GM12878 (cell line): ENCODE measurements at regions not wholly inside any gene's neighbourhood (a gene's known extent, or its start where the extent isn't known, plus 50 kb on each side); places are given as distances from the start of the nearest gene placed in this dataset.

Experiments used
- ATAC-seq: fragments of 200-7000 bp; cut with Tn5 transposase; 3 replicates; pipeline ENCODE4 v1.9.1; 2020; ENCODE audit warnings: mild to moderate bottlenecking, moderate library complexity
- BruUV-seq: library from RNA; stranded (reverse); fragments of 400-500 nt; replicated peaks from 2 replicates; lab custom pipeline; 2021; lab: Mats Ljungman, UMichigan
- CTCF ChIA-PET: fragments of 300-600 bp; sonication (Branson Sonifier 250); formaldehyde crosslinking; extraction: SDS; loops from one replicate; lab custom pipeline; 2021; ENCODE audit warnings: inconsistent platforms; lab: Yijun Ruan, JAX
- POLR2A ChIA-PET: fragments of 350-600 bp; formaldehyde crosslinking; extraction: SDS; loops from one replicate; lab custom pipeline; 2021; ENCODE audit warnings: inconsistent platforms; lab: Charles Lee
- RAD21 ChIA-PET: fragments of 300-600 bp; sonication (Branson Sonifier 250); formaldehyde crosslinking; loops from one replicate; lab custom pipeline; 2023; ENCODE audit warnings: antibody characterized with exemption; ENCODE audit not compliant: unreplicated experiment; lab: Charles Lee
- SMC1A ChIA-PET: fragments of 300-600 bp; sonication (Branson Sonifier 250); formaldehyde crosslinking; loops from one replicate; lab custom pipeline; 2023; ENCODE audit not compliant: unreplicated experiment, uncharacterized antibody; lab: Charles Lee
- DNase-seq: peaks from one replicate; pipeline ENCODE4 v3.0.0-alpha.2; 2011; ENCODE audit warnings: low read depth, low spot score
- FAIRE-seq: peaks from 3 replicates; lab custom pipeline; 2011; peaks lifted over from hg19 to GRCh38; lab: Jason Lieb, UNC
- H2AFZ ChIP-seq: 2 replicates; pipeline ENCODE4 v1.6.0; 2011; ENCODE audit warnings: low read depth, low read length, control low read depth; ENCODE audit not compliant: control insufficient read depth
- H3K27ac ChIP-seq: 2 replicates; pipeline ENCODE4 v1.5.1; 2011; ENCODE audit warnings: control low read depth; ENCODE audit not compliant: control insufficient read depth, insufficient read depth
- H3K27me3 ChIP-seq, 2 experiments: replicated peaks in 1 of 2; 2 replicates each; pipeline versions ENCODE4 v1.6.0 to v1.6.1; 2011; ENCODE audit warnings: low read length in 1 of 2; ENCODE audit not compliant: control insufficient read depth in 2 of 2, insufficient read depth in 2 of 2
- H3K36me3 ChIP-seq, 2 experiments: 2 replicates each; pipeline ENCODE4 v1.5.1; 2011; ENCODE audit warnings: low read length in 1 of 2; ENCODE audit not compliant: control insufficient read depth in 2 of 2, insufficient read depth in 2 of 2
- H3K4me1 ChIP-seq: 2 replicates; pipeline ENCODE4 v1.6.1; 2011; ENCODE audit warnings: mild to moderate bottlenecking, low read length, moderate library complexity, mixed read lengths; ENCODE audit not compliant: control insufficient read depth, insufficient read depth
- H3K4me2 ChIP-seq: 2 replicates; pipeline ENCODE4 v1.6.0; 2011; ENCODE audit warnings: control low read depth; ENCODE audit not compliant: control insufficient read depth, insufficient read depth
- H3K4me3 ChIP-seq: fragments of 200-600 bp; sonication (generic); 2 replicates; pipeline ENCODE4 v1.5.1; 2016
- H3K79me2 ChIP-seq: 2 replicates; pipeline ENCODE4 v1.6.0; 2011; ENCODE audit warnings: low read length; ENCODE audit not compliant: control insufficient read depth, insufficient read depth
- H3K9ac ChIP-seq: 2 replicates; pipeline ENCODE4 v1.8.0; 2011; ENCODE audit warnings: low read length, control low read depth, mixed read lengths; ENCODE audit not compliant: control insufficient read depth, insufficient read depth
- H3K9me3 ChIP-seq: replicated peaks from 3 replicates; pipeline ENCODE4 v1.5.1; 2011; ENCODE audit warnings: mild to moderate bottlenecking, low read length; ENCODE audit not compliant: control insufficient read depth, insufficient read depth
- H4K20me1 ChIP-seq: 2 replicates; pipeline ENCODE4 v1.6.0; 2011; ENCODE audit not compliant: control insufficient read depth, insufficient read depth
- BACH1 ChIP-seq: fragments of 450-650 bp; IDR thresholded peaks from 2 replicates; pipeline ENCODE4 v1.6.1; 2017; ENCODE audit warnings: mild to moderate bottlenecking, borderline replicate concordance
- BHLHE40 ChIP-seq, 2 experiments: fragments of 450-650 bp in 1 of 2; IDR thresholded peaks; 2 replicates each; pipeline ENCODE4 v1.6.1; 2011 to 2017; ENCODE audit warnings: low read depth in 2 of 2, borderline replicate concordance in 1 of 2, improper control_type of control experiment in 1 of 2, low read length in 1 of 2, mild to moderate bottlenecking in 1 of 2
- HDAC2 ChIP-seq: fragments of 200-600 bp; sonication (generic); IDR thresholded peaks from 2 replicates; pipeline ENCODE4 v1.6.1; 2017
- IKZF1 ChIP-seq: fragments of 450-650 bp; conservative IDR thresholded peaks from 2 replicates; pipeline ENCODE4 v1.6.1; 2017; ENCODE audit warnings: antibody characterized with exemption, mild to moderate bottlenecking
- IKZF2 ChIP-seq, 2 experiments: fragments of 450-650 bp; IDR thresholded peaks; 2 replicates each; pipeline ENCODE4 v1.6.1; 2017; ENCODE audit warnings: mild to moderate bottlenecking in 2 of 2, moderate library complexity in 2 of 2
- JUNB ChIP-seq: IDR thresholded peaks from 2 replicates; pipeline ENCODE4 v1.6.1; 2016; ENCODE audit warnings: antibody characterized with exemption, mild to moderate bottlenecking
- MTA2 ChIP-seq: fragments of 450-650 bp; IDR thresholded peaks from 2 replicates; pipeline ENCODE4 v1.6.1; 2016; ENCODE audit warnings: low read depth, mild to moderate bottlenecking, moderate library complexity
- NFYA ChIP-seq: IDR thresholded peaks from 2 replicates; pipeline ENCODE4 v1.6.1; 2011; ENCODE audit warnings: low read depth, mild to moderate bottlenecking, low read length, improper control_type of control experiment, borderline replicate concordance
- POLR2A ChIP-seq: IDR thresholded peaks from 2 replicates; pipeline ENCODE4 v1.6.1; 2011; ENCODE audit warnings: low read depth, mild to moderate bottlenecking, low read length
- SREBF1 ChIP-seq: IDR thresholded peaks from 2 replicates; pipeline ENCODE4 v1.6.1; 2012; ENCODE audit warnings: mild to moderate bottlenecking, low read length
- TCF3 ChIP-seq: IDR thresholded peaks from 2 replicates; pipeline ENCODE4 v1.6.1; 2012; ENCODE audit warnings: low read depth, mild to moderate bottlenecking, low read length, borderline replicate concordance; ENCODE audit not compliant: insufficient read depth
- WGBS: methylation state at CpG from one replicate; pipeline ENCODE4 v1.1.6; 2016; ENCODE audit warnings: low lambda C conversion rate; ENCODE audit not compliant: insufficient replicate concordance, insufficient coverage; ENCODE audit errors: missing lambda C conversion rate; 5-methylcytosine and 5-hydroxymethylcytosine counted together
- in situ Hi-C: fragments of 300-500 bp; cut with MboI; formaldehyde crosslinking; loops from 9 replicates; pipeline ENCODE4 v1.14.3; 2018; ENCODE audit warnings: mixed read lengths
- intact Hi-C: fragments of 100-400 bp; cut with micrococcal nuclease; formaldehyde crosslinking; loops from one replicate; pipeline ENCODE4 v1.14.2; 2022; ENCODE audit not compliant: unreplicated experiment
- TF ChIP-seq, protein P1 (sequence below): fragments of 450-650 bp; IDR thresholded peaks from 2 replicates; pipeline ENCODE4 v1.6.1; 2017; ENCODE audit warnings: antibody characterized with exemption, mild to moderate bottlenecking, moderate library complexity
- TF ChIP-seq, protein P2 (sequence below): fragments of 450-650 bp; IDR thresholded peaks from 2 replicates; pipeline ENCODE4 v1.6.1; 2016; ENCODE audit warnings: mild to moderate bottlenecking

DNA sequence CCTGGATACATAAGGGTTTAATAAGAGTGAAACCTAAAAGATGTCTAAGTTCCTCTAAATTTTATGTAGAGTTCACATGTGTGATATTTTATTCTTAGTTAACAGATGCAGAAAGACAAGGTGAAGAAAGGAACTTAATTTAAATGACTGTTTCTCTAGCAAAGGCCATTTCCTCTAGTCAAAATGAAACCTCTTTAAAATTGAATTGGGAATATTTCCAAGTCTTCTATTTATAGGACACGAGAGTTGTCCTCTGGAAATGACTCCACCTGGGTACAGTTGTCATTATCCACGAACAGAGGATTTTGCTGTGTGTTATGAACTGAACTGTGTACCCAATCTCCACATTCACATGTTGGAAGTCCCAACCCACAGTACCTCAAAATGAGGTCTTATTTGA lies 64.5 kb upstream of the KCNK1 start (continued):
- no peak for TF ChIP-seq POLR2A
- peak; percentile 82 to 88; a peak in 3 of 4 replicates for TF ChIP-seq IKZF2 (IDR thresholded peaks at IDR 0.05)
- TF ChIP-seq HDAC2 = no peak
- peak; percentile 84 for TF ChIP-seq MTA2
- TF ChIP-seq, protein P1, sequence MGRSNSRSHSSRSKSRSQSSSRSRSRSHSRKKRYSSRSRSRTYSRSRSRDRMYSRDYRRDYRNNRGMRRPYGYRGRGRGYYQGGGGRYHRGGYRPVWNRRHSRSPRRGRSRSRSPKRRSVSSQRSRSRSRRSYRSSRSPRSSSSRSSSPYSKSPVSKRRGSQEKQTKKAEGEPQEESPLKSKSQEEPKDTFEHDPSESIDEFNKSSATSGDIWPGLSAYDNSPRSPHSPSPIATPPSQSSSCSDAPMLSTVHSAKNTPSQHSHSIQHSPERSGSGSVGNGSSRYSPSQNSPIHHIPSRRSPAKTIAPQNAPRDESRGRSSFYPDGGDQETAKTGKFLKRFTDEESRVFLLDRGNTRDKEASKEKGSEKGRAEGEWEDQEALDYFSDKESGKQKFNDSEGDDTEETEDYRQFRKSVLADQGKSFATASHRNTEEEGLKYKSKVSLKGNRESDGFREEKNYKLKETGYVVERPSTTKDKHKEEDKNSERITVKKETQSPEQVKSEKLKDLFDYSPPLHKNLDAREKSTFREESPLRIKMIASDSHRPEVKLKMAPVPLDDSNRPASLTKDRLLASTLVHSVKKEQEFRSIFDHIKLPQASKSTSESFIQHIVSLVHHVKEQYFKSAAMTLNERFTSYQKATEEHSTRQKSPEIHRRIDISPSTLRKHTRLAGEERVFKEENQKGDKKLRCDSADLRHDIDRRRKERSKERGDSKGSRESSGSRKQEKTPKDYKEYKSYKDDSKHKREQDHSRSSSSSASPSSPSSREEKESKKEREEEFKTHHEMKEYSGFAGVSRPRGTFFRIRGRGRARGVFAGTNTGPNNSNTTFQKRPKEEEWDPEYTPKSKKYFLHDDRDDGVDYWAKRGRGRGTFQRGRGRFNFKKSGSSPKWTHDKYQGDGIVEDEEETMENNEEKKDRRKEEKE = no peak
- TF ChIP-seq NFYA = no peak
- TF ChIP-seq SREBF1 = 0 out of 2 replicates have a peak, but pooled peaks have one; percentile 22
- no peak for TF ChIP-seq BACH1
- TF ChIP-seq IKZF1 = peak; percentile 75
- peak; percentile 36 to 42; a peak in 1 of 4 replicates for TF ChIP-seq BHLHE40 (IDR thresholded peaks at IDR 0.05; ENCODE audit: borderline replicate concordance in 1 of 2, low read depth in 2 of 2, low read length in 1 of 2)
- peak; percentile 63 for TF ChIP-seq JUNB
- TF ChIP-seq TCF3 = no peak

DNA sequence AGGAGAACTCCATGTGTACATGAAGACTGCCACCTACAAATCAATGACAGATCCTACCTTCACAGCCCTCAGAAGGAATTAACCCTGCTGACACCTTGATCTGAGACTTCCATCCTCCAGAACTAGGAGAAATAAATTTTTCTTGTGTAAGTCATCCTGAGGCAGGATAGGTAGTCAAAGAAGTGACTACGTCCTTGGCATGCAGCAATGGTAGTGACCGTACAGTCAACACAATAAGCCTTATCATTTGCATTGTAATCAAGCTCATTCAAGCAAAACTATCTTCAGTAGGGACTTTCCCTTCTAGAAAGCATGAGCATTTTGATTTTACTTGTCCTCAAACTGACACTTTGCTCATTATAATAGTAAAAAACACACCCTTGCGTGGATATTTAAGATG lies 64.0 kb upstream of the KCNK1 start:
- ChIA-PET POLR2A (no interaction called here), RAD21 (interaction anchor here (1.0 to 3.6 kb wide), 4 partner anchors 47 to 145 kb away, joined by 4 to 14 read pairs (median 6); no protein-coding TSS in a partner anchor), SMC1A (interaction anchor here (1.0 to 3.7 kb wide), 3 partner anchors 11 to 109 kb away, joined by 3 to 20 read pairs (median 3); no protein-coding TSS in a partner anchor), CTCF (interaction anchor here (0.6 to 1.2 kb wide), 3 partner anchors 23 to 109 kb away, joined by 3 read pairs; no protein-coding TSS in a partner anchor)
- no TSS peak for BruUV-seq
- Histone ChIP-seq H3K79me2 (no peaks in the 10 kb centered on the region), H3K27me3 (no peaks in the 10 kb centered on the region), H3K4me1 (peaks cover 10% of the 10 kb centered on the region), H3K9ac (no peak overlapping the region), H3K36me3 (no peaks in the 10 kb centered on the region), H3K4me2 (peak overlapping the region; percentile 47; the same call in 1 of the 2 replicates), H3K27ac (no peak overlapping the region), H3K9me3 (no peaks in the 10 kb centered on the region; the same call in 2 of the 3 replicates), H3K4me3 (no peak overlapping the region), H2AFZ (no peak overlapping the region), H4K20me1 (no peaks in the 10 kb centered on the region)
- TF ChIP-seq, protein P2, sequence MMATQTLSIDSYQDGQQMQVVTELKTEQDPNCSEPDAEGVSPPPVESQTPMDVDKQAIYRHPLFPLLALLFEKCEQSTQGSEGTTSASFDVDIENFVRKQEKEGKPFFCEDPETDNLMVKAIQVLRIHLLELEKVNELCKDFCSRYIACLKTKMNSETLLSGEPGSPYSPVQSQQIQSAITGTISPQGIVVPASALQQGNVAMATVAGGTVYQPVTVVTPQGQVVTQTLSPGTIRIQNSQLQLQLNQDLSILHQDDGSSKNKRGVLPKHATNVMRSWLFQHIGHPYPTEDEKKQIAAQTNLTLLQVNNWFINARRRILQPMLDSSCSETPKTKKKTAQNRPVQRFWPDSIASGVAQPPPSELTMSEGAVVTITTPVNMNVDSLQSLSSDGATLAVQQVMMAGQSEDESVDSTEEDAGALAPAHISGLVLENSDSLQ = peak; percentile 29
- no peak for TF ChIP-seq IKZF2 (IDR thresholded peaks at IDR 0.05)
- ATAC-seq (peak; percentile 85), DNase-seq (no peak), FAIRE-seq (peak; percentile 18)
- in situ Hi-C loops = no loop called here
- 12% methylated on average over 3 of the region's 3 CpGs for WGBS
- intact Hi-C loops = no loop called here
